ENCODE measurements at regions not wholly inside any gene's neighbourhood (a gene's known extent, or its start where the extent isn't known, plus 50 kb on each side); places are given as distances from the start of the nearest gene placed in this dataset.

GRCh38 chr2:59887366-59887765, 666.1 kb downstream of the BCL11A start:
- TF ChIP-seq EZH2phosphoT487 (conservative IDR thresholded peaks at IDR 0.05; ENCODE audit: low read length) (no peak), CTCF (IDR thresholded peaks at IDR 0.05; ENCODE audit: insufficient read depth, low read length, poor library complexity, severe bottlenecking) (no peak)
- no peaks in the 10 kb centered on the region for H3K27me3 ChIP-seq (ENCODE audit: low read length)
- H3K36me3 ChIP-seq (ENCODE audit: low read length) = no peaks in the 10 kb centered on the region
- no peak overlapping the region for H3K4me3 ChIP-seq (ENCODE audit: insufficient read depth, low read length, poor library complexity, severe bottlenecking)
- H3K27ac ChIP-seq (ENCODE audit: low read depth, low read length) = no peak overlapping the region
- H4K20me1 ChIP-seq (ENCODE audit: low read depth, low read length) = no peaks in the 10 kb centered on the region
- H3F3A ChIP-seq (ENCODE audit: insufficient read depth) = no peaks in the 10 kb centered on the region
- no peak overlapping the region for H3K9ac ChIP-seq (ENCODE audit: low read length)
- no peaks in the 10 kb centered on the region for H3K9me3 ChIP-seq (ENCODE audit: insufficient read depth, low read length)
- no peaks in the 10 kb centered on the region for H3K79me2 ChIP-seq (ENCODE audit: insufficient read depth, low read length)
- H3K9me2 ChIP-seq (replicated peaks; ENCODE audit: insufficient read depth, low read length) = no peaks in the 10 kb centered on the region
- no peak overlapping the region for H2AFZ ChIP-seq (ENCODE audit: low read depth, low read length, severe bottlenecking)
- H3K4me2 ChIP-seq (ENCODE audit: low read depth, low read length, poor library complexity, severe bottlenecking) = no peak overlapping the region

DNA sequence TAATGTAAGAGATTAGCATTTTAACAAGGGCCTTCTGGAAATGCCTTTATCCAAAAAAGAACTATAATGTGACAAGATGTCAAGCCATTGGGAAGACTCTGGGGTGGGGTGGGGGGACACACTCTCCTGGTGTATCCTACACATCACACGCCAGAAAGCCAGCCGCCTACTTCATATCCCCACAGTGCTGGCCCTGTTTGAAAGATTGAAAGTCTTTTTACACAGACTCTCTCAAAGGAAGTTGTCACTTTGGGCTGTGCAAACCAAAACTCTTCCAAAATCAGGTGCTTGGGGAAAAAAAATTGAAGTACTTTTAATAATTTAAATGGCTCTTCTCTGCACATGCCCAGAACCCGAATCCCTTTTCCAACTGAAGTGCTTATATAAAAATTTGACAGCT, 666.7 kb downstream of the BCL11A start:
- Histone ChIP-seq H3K9me2 (replicated peaks; ENCODE audit: insufficient read depth, low read length) (no peaks in the 10 kb centered on the region), H3K9me3 (ENCODE audit: insufficient read depth, low read length) (no peaks in the 10 kb centered on the region), H3F3A (ENCODE audit: insufficient read depth) (no peaks in the 10 kb centered on the region), H3K36me3 (ENCODE audit: low read length) (no peaks in the 10 kb centered on the region), H3K27ac (ENCODE audit: low read depth, low read length) (no peak overlapping the region), H3K79me2 (ENCODE audit: insufficient read depth, low read length) (no peaks in the 10 kb centered on the region), H3K4me3 (ENCODE audit: insufficient read depth, low read length, poor library complexity, severe bottlenecking) (no peak overlapping the region), H4K20me1 (ENCODE audit: low read depth, low read length) (no peaks in the 10 kb centered on the region), H3K4me2 (ENCODE audit: low read depth, low read length, poor library complexity, severe bottlenecking) (no peak overlapping the region), H2AFZ (ENCODE audit: low read depth, low read length, severe bottlenecking) (no peak overlapping the region), H3K27me3 (ENCODE audit: low read length) (no peaks in the 10 kb centered on the region), H3K9ac (ENCODE audit: low read length) (no peak overlapping the region)
- TF ChIP-seq EZH2phosphoT487 (conservative IDR thresholded peaks at IDR 0.05; ENCODE audit: low read length) (no peak), CTCF (IDR thresholded peaks at IDR 0.05; ENCODE audit: insufficient read depth, low read length, poor library complexity, severe bottlenecking) (no peak)

- no peak overlapping the region for H3K9ac ChIP-seq (ENCODE audit: low read length)
- TF ChIP-seq EZH2phosphoT487 (conservative IDR thresholded peaks at IDR 0.05; ENCODE audit: low read length) (no peak), CTCF (IDR thresholded peaks at IDR 0.05; ENCODE audit: insufficient read depth, low read length, poor library complexity, severe bottlenecking) (no peak)
- no peaks in the 10 kb centered on the region for H4K20me1 ChIP-seq (ENCODE audit: low read depth, low read length)
- no peaks in the 10 kb centered on the region for H3F3A ChIP-seq (ENCODE audit: insufficient read depth)
- H3K27me3 ChIP-seq (ENCODE audit: low read length) = no peaks in the 10 kb centered on the region
- H2AFZ ChIP-seq (ENCODE audit: low read depth, low read length, severe bottlenecking) = no peak overlapping the region
- no peak overlapping the region for H3K27ac ChIP-seq (ENCODE audit: low read depth, low read length)
- H3K79me2 ChIP-seq (ENCODE audit: insufficient read depth, low read length) = no peaks in the 10 kb centered on the region
- H3K4me3 ChIP-seq (ENCODE audit: insufficient read depth, low read length, poor library complexity, severe bottlenecking) = no peak overlapping the region
- H3K36me3 ChIP-seq (ENCODE audit: low read length) = no peaks in the 10 kb centered on the region
- no peak overlapping the region for H3K4me2 ChIP-seq (ENCODE audit: low read depth, low read length, poor library complexity, severe bottlenecking)
- H3K9me2 ChIP-seq (replicated peaks; ENCODE audit: insufficient read depth, low read length) = no peaks in the 10 kb centered on the region
- H3K9me3 ChIP-seq (ENCODE audit: insufficient read depth, low read length) = no peaks in the 10 kb centered on the region
Observed at GRCh38 chr2:59885541-59885940, 667.9 kb downstream of the BCL11A start.

DNA sequence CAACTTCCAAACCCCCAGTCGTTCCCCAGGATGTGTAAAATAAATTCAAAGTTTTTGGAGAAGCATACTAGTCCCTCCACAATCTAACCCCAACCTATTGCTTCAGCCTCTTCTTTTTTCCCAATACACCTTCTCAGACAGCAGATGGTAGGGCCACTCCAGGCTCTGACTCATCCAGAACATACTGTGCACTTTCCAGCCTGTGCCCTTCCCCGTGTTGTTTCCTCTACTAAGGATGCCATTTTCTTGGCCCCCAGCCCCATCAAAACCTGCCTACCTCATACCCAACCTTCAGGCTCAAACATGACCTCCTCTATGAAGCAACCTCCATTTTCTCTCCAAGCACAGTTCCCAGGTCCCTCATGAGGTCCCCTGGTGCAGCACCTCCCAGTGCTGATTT, 669.3 kb downstream of the BCL11A start:
- no peak overlapping the region for H2AFZ ChIP-seq (ENCODE audit: low read depth, low read length, severe bottlenecking)
- no peak overlapping the region for H3K4me2 ChIP-seq (ENCODE audit: low read depth, low read length, poor library complexity, severe bottlenecking)
- no peaks in the 10 kb centered on the region for H3K79me2 ChIP-seq (ENCODE audit: insufficient read depth, low read length)
- no peak for TF ChIP-seq EZH2phosphoT487 (conservative IDR thresholded peaks at IDR 0.05; ENCODE audit: low read length)
- no peak for TF ChIP-seq CTCF (IDR thresholded peaks at IDR 0.05; ENCODE audit: insufficient read depth, low read length, poor library complexity, severe bottlenecking)
- no peaks in the 10 kb centered on the region for H3K27me3 ChIP-seq (ENCODE audit: low read length)
- H3K4me3 ChIP-seq (ENCODE audit: insufficient read depth, low read length, poor library complexity, severe bottlenecking) = no peak overlapping the region
- H3K9me3 ChIP-seq (ENCODE audit: insufficient read depth, low read length) = no peaks in the 10 kb centered on the region
- no peak overlapping the region for H3K27ac ChIP-seq (ENCODE audit: low read depth, low read length)
- no peaks in the 10 kb centered on the region for H3K36me3 ChIP-seq (ENCODE audit: low read length)
- no peaks in the 10 kb centered on the region for H3F3A ChIP-seq (ENCODE audit: insufficient read depth)
- no peak overlapping the region for H3K9ac ChIP-seq (ENCODE audit: low read length)
- H3K9me2 ChIP-seq (replicated peaks; ENCODE audit: insufficient read depth, low read length) = no peaks in the 10 kb centered on the region
- no peaks in the 10 kb centered on the region for H4K20me1 ChIP-seq (ENCODE audit: low read depth, low read length)
